Ascending aorta (tissue), 2 donors: ENCODE measurements at regions not wholly inside any gene's neighbourhood (a gene's known extent, or its start where the extent isn't known, plus 50 kb on each side); places are given as distances from the start of the nearest gene placed in this dataset.

Experiments
- DNase-seq, 2 donors: peaks; one replicate each; pipeline ENCODE4 v3.0.0-alpha.2; 2019; ENCODE audit warnings: low spot score in 2 of 2
- H3K27ac ChIP-seq, 2 donors: fragments of 200-600 bp; sonication (generic); one replicate each; pipeline ENCODE4 v1.5.1; 2016 to 2017; ENCODE audit warnings: mild to moderate bottlenecking in 1 of 2
- H3K27me3 ChIP-seq: fragments of 200-600 bp; sonication (generic); one replicate; pipeline ENCODE4 v1.5.1; 2017
- H3K36me3 ChIP-seq, 2 donors: fragments of 200-600 bp; sonication (generic); one replicate each; pipeline ENCODE4 v1.5.1; 2016
- H3K4me1 ChIP-seq, 2 donors: fragments of 200-600 bp; sonication (generic); one replicate each; pipeline ENCODE4 v1.5.1; 2016 to 2017; ENCODE audit warnings: mild to moderate bottlenecking in 1 of 2
- H3K4me3 ChIP-seq, 2 donors: fragments of 200-600 bp; sonication (generic); one replicate each; pipeline ENCODE4 v1.5.1; 2016 to 2017; ENCODE audit warnings: mild to moderate bottlenecking in 1 of 2
- H3K9me3 ChIP-seq, 2 donors: fragments of 200-600 bp; sonication (generic); one replicate each; pipeline ENCODE4 v1.5.1; 2016
- intact Hi-C: fragments of 100-400 bp; cut with DNase I; formaldehyde crosslinking; loops from one replicate; pipeline ENCODE4 v1.15.1; 2023
- TF ChIP-seq, protein P1 (sequence below), 3 experiments: fragments of 200-600 bp in 2 of 3; fragments of 450-650 bp in 1 of 3; sonication (generic) in 2 of 3; IDR thresholded peaks; one replicate each; pipeline ENCODE4 v1.5.1; 2016 to 2019; ENCODE audit warnings: antibody characterized with exemption in 3 of 3, mild to moderate bottlenecking in 1 of 3, moderate library complexity in 1 of 3

DNA sequence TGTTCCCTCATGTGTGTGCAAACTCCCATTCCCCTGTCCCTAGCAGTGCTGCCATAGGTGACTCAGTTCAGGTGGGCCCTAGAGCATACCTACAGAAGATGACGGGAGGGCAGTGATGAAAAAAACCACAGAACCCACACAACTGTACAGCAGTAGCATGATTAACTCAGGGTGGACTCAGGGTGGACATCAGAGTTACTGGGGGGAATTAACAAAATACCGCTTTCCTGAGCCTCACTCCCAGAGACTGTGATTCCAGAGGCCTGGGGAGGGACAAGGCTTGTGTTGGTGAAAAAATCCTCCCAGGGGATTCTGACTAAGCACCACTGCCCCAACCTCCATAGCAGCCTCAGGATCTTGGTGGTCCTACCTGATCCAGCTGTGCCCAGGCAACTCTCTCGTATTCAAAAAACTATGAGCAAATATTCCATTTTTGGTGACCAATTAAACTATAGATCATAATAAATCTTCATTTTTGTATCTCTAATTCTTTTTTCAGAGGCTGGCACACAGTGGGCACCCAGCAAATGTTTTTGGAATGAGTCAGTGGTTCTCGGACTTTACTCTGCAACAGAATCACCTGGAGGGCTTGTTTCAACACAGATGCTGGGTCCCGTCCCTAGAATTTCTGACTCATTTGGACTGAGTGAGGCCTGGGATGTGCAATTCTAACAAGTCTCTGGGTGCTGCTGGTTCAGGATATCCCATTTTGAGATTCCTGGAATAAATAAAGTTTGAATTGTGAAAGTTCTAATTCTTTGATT is 84.1 kb upstream of the NABP1 start:
- Histone ChIP-seq H3K27ac (no peak overlapping the region), H3K9me3 (no peaks in the 10 kb centered on the region), H3K36me3 (no peaks in the 10 kb centered on the region), H3K4me1 (no peaks in the 10 kb centered on the region), H3K27me3 (no peaks in the 10 kb centered on the region), H3K4me3 (no peak overlapping the region)
- DNase-seq, result no peak
- intact Hi-C loops, result no loop called here
- TF ChIP-seq, protein P1, sequence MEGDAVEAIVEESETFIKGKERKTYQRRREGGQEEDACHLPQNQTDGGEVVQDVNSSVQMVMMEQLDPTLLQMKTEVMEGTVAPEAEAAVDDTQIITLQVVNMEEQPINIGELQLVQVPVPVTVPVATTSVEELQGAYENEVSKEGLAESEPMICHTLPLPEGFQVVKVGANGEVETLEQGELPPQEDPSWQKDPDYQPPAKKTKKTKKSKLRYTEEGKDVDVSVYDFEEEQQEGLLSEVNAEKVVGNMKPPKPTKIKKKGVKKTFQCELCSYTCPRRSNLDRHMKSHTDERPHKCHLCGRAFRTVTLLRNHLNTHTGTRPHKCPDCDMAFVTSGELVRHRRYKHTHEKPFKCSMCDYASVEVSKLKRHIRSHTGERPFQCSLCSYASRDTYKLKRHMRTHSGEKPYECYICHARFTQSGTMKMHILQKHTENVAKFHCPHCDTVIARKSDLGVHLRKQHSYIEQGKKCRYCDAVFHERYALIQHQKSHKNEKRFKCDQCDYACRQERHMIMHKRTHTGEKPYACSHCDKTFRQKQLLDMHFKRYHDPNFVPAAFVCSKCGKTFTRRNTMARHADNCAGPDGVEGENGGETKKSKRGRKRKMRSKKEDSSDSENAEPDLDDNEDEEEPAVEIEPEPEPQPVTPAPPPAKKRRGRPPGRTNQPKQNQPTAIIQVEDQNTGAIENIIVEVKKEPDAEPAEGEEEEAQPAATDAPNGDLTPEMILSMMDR (IDR thresholded peaks at IDR 0.05), result no peak

DNA sequence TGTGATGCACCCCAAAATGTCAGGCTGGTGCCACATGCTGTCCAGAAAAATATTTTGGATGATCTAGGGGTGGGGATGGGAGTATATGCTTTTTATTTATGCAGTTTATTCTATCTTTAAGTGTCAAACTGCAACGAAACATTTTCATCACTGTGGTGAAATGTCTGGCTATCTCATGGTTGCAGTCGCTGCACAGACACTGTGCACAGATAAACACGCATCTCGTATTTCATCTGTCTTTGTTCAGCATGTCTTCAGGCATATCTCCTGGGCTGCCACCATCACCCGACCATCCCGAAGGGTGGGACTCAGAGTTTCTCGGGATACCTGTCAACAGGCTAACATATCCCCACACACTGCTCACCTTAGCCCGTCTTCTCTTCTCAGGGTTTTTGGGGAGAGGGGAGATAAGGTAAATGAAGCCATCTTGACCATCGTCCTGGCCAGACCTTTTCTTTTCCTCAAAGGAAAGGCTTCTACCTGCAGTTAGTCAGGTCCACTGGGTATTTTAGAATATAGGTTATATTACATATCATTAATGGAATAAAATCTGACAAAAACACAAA is 80.7 kb upstream of the NABP1 start:
- intact Hi-C loops, result no loop called here
- Histone ChIP-seq H3K9me3 (no peaks in the 10 kb centered on the region), H3K27me3 (no peaks in the 10 kb centered on the region), H3K4me1 (no peaks in the 10 kb centered on the region), H3K27ac (no peak overlapping the region), H3K36me3 (no peaks in the 10 kb centered on the region), H3K4me3 (no peak overlapping the region)
- DNase-seq, result no peak
- TF ChIP-seq, protein P1 (IDR thresholded peaks at IDR 0.05), result no peak

DNA sequence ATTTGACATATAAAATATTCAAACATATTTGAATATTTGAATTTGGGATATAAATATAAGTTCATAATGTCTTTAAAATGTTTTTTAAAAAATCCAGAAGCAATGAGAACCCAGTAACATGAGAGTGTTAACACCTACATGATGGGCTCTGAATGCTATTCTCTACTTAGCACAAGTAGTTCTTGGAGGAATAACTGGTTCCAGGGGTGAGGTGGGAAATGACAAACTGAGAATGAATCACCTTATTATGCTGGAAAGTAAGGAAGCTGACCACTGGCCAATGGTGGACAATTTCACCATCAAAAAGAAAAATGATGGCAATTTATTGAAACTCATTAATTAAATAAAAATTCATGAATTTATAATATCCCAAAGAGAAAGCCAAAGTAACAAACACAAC is 79.6 kb upstream of the NABP1 start:
- no peaks in the 10 kb centered on the region for H3K36me3 ChIP-seq
- no peaks in the 10 kb centered on the region for H3K9me3 ChIP-seq
- intact Hi-C loops, result no loop called here
- DNase-seq, result no peak
- TF ChIP-seq, protein P1 (IDR thresholded peaks at IDR 0.05), result no peak
- no peak overlapping the region for H3K4me3 ChIP-seq
- H3K27me3 ChIP-seq, result no peaks in the 10 kb centered on the region
- no peak overlapping the region for H3K27ac ChIP-seq
- H3K4me1 ChIP-seq, result no peaks in the 10 kb centered on the region

DNA sequence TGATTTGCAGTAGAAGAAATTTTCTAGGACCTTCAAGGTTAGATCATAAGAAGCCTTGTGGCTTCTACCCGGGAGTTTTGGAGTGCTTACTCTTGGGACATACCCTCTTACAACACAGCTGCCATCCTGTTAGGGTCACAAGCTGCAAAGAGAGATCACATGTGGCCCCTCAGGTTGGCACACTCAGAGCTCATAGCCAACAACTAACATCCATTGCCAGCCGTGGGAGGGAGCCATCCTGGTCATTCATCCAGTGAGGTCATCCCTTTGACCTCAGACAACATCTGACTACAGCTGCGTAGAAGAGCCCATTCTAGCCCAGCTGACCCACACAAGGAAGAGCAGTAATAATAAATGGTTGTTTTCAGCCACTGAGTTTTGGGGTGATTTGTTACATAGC is 76.9 kb upstream of the NABP1 start:
- no peaks in the 10 kb centered on the region for H3K36me3 ChIP-seq
- no peak for DNase-seq
- intact Hi-C loops, result no loop called here
- H3K27me3 ChIP-seq, result no peaks in the 10 kb centered on the region
- TF ChIP-seq, protein P1 (IDR thresholded peaks at IDR 0.05), result no peak
- no peaks in the 10 kb centered on the region for H3K4me1 ChIP-seq
- no peak overlapping the region for H3K4me3 ChIP-seq
- H3K9me3 ChIP-seq, result no peaks in the 10 kb centered on the region
- no peak overlapping the region for H3K27ac ChIP-seq

DNA sequence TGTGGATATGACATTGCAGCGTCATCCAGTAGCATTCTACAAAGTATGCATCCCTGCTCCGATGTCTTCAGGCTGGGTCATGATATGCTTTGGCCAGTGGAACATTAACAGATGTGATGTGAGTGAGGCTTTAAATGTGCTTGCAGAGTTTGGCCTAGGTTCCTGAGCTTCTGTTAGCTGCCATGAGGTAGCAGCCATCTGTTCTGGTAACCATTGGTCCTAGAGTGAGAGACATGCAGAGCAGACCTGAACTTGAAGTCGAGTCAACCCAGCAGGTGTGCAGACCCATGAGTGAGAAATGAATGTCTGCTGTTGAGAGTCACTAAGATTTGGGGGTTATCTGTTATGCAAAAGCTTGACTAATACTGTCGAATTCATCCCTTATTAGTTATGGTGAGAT is 73.8 kb upstream of the NABP1 start:
- no peaks in the 10 kb centered on the region for H3K36me3 ChIP-seq
- no peak for DNase-seq
- H3K9me3 ChIP-seq, result no peaks in the 10 kb centered on the region
- intact Hi-C loops, result no loop called here
- TF ChIP-seq, protein P1 (IDR thresholded peaks at IDR 0.05), result no peak
- no peak overlapping the region for H3K4me3 ChIP-seq
- H3K4me1 ChIP-seq, result no peaks in the 10 kb centered on the region
- H3K27me3 ChIP-seq, result no peaks in the 10 kb centered on the region
- H3K27ac ChIP-seq, result no peak overlapping the region
